ENCODE measurements at regions not wholly inside any gene's neighbourhood (a gene's known extent, or its start where the extent isn't known, plus 50 kb on each side); places are given as distances from the start of the nearest gene placed in this dataset.
A peak's percentile ranks its signal among the peaks of the same experiment; 100 is the strongest.

GRCh38 chr16:85514295-85514597 is 98.9 kb upstream of the GSE1 start (continued):
- TF ChIP-seq, protein P1, sequence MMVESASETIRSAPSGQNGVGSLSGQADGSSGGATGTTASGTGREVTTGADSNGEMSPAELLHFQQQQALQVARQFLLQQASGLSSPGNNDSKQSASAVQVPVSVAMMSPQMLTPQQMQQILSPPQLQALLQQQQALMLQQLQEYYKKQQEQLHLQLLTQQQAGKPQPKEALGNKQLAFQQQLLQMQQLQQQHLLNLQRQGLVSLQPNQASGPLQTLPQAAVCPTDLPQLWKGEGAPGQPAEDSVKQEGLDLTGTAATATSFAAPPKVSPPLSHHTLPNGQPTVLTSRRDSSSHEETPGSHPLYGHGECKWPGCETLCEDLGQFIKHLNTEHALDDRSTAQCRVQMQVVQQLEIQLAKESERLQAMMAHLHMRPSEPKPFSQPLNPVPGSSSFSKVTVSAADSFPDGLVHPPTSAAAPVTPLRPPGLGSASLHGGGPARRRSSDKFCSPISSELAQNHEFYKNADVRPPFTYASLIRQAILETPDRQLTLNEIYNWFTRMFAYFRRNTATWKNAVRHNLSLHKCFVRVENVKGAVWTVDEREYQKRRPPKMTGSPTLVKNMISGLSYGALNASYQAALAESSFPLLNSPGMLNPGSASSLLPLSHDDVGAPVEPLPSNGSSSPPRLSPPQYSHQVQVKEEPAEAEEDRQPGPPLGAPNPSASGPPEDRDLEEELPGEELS (CRISPR knock-in tag; IDR thresholded peaks at IDR 0.05), result no peak

DNA sequence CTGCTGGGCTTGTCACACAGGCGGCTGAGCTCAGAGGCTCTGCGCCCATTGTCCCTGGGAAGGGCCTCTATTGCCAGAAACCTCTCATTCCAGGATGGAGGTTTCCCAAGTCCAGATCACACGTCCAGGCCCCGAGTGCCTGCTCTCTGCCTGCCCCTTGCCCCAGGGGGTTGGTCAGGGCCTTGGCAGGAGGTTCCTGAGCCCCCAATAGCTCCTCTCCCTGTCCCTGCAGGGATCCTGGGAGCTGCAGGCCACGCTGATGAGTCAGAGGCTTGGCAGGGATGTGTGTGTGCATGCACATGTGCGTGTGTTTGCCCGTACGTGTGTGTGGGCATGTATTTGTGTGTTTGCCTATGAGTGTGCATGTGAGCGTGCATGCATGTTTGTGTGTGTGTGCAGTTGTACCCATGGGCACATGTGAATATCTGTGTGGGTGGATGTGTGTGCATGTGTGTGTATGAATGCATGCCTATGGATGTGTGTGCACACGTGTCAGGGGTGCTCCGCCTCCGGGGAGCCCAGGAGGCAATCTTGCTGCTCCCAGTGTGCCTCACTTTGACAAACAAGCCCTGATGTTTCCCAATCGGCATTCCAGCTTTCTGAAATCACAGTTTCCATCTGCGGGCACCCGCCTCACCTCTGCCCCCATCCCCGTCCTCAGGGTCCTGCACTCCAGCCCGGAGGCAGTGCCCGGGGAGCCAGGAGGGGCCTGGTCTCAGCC is 98.4 kb upstream of the GSE1 start:
- CTCF ChIA-PET (ENCODE audit: low intra/inter-chr PET ratio, low total read pairs), result interaction anchor here (1.5 kb wide), 1 partner anchor 23 kb away, joined by 5 read pairs; no protein-coding TSS in a partner anchor
- intact Hi-C loops (cut with micrococcal nuclease; ENCODE audit: unreplicated experiment), result loop anchor here (1.0 kb wide), 1 partner anchor 43 kb away; no protein-coding TSS in a partner anchor
- TF ChIP-seq ZNF136 (CRISPR knock-in tag; IDR thresholded peaks at IDR 0.05; ENCODE audit: low read depth) (0 out of 2 replicates have a peak, but pooled peaks have one; percentile 45), ELF3 (CRISPR knock-in tag; IDR thresholded peaks at IDR 0.05) (peak; percentile 74), ZBTB3 (CRISPR knock-in tag; IDR thresholded peaks at IDR 0.05; ENCODE audit: borderline replicate concordance, low read depth) (peak; percentile 93), SRSF9 (IDR thresholded peaks at IDR 0.05; ENCODE audit: borderline replicate concordance, insufficient read depth, low read depth, low read length, poor library complexity, severe bottlenecking) (no peak), IRX3 (CRISPR knock-in tag; IDR thresholded peaks at IDR 0.05; ENCODE audit: borderline replicate concordance, low read depth) (no peak), ZNF510 (CRISPR knock-in tag; IDR thresholded peaks at IDR 0.05; ENCODE audit: low read depth) (peak; percentile 98), ZNF552 (CRISPR knock-in tag; IDR thresholded peaks at IDR 0.05; ENCODE audit: borderline replicate concordance) (peak; percentile 93), SSRP1 (CRISPR knock-in tag; IDR thresholded peaks at IDR 0.05) (peak; percentile 89; the same call in 1 of the 2 replicates), MTA1 (CRISPR knock-in tag; IDR thresholded peaks at IDR 0.05; ENCODE audit: borderline replicate concordance) (peak; percentile 99), ZNF329 (CRISPR knock-in tag; IDR thresholded peaks at IDR 0.05; ENCODE audit: low read depth) (0 out of 2 replicates have a peak, but pooled peaks have one; percentile 23), CEBPG (CRISPR knock-in tag; IDR thresholded peaks at IDR 0.05) (peak; percentile 98), ZNF616 (CRISPR knock-in tag; IDR thresholded peaks at IDR 0.05; ENCODE audit: low read depth) (no peak; the same call in 1 of the 2 replicates), CAMTA2 (CRISPR knock-in tag; IDR thresholded peaks at IDR 0.05; ENCODE audit: borderline replicate concordance) (no peak), ZNF232 (CRISPR knock-in tag; IDR thresholded peaks at IDR 0.05; ENCODE audit: borderline replicate concordance) (peak; percentile 98), ZNF703 (CRISPR knock-in tag; IDR thresholded peaks at IDR 0.05; ENCODE audit: borderline replicate concordance) (peak; percentile 57), CHD4 (IDR thresholded peaks at IDR 0.05; ENCODE audit: borderline replicate concordance, low read length) (peak; percentile 87)
- TF ChIP-seq, protein P2, sequence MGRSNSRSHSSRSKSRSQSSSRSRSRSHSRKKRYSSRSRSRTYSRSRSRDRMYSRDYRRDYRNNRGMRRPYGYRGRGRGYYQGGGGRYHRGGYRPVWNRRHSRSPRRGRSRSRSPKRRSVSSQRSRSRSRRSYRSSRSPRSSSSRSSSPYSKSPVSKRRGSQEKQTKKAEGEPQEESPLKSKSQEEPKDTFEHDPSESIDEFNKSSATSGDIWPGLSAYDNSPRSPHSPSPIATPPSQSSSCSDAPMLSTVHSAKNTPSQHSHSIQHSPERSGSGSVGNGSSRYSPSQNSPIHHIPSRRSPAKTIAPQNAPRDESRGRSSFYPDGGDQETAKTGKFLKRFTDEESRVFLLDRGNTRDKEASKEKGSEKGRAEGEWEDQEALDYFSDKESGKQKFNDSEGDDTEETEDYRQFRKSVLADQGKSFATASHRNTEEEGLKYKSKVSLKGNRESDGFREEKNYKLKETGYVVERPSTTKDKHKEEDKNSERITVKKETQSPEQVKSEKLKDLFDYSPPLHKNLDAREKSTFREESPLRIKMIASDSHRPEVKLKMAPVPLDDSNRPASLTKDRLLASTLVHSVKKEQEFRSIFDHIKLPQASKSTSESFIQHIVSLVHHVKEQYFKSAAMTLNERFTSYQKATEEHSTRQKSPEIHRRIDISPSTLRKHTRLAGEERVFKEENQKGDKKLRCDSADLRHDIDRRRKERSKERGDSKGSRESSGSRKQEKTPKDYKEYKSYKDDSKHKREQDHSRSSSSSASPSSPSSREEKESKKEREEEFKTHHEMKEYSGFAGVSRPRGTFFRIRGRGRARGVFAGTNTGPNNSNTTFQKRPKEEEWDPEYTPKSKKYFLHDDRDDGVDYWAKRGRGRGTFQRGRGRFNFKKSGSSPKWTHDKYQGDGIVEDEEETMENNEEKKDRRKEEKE (IDR thresholded peaks at IDR 0.05), result no peak

More for the DNA sequence above, 98.4 kb upstream of the GSE1 start:
- Histone ChIP-seq H3K4me2 (ENCODE audit: low read depth, low read length) (peak overlapping the region; percentile 98), H3K27ac (ENCODE audit: extremely low read length, insufficient read depth, low read length) (peak overlapping the region; percentile 91), H3K79me2 (ENCODE audit: insufficient read depth, low read length) (no peaks in the 10 kb centered on the region), H3K27me3 (ENCODE audit: control insufficient read depth in 1 of 2, insufficient read depth in 2 of 2, low read length in 2 of 2) (no peaks in the 10 kb centered on the region), H3K9me3 (ENCODE audit: low read length) (no peaks in the 10 kb centered on the region), H4K20me1 (ENCODE audit: insufficient read depth, low read length) (no peaks in the 10 kb centered on the region), H3K4me1 (ENCODE audit: insufficient read depth, low read length) (peaks cover 45% of the 10 kb centered on the region), H3K4me3 (replicated peaks in 1 of 3; ENCODE audit: insufficient read depth in 1 of 3, low read depth in 2 of 3, low read length in 3 of 3) (peak overlapping the region; percentile 55 to 73 (median 61); a peak in 5 of 6 replicates), H3K9ac (ENCODE audit: insufficient read depth, low read depth, low read length) (peak overlapping the region; percentile 92), H3K36me3 (replicated peaks in 1 of 2; ENCODE audit: control insufficient read depth in 1 of 2, insufficient read depth in 2 of 2, low read length in 2 of 2) (no peaks in the 10 kb centered on the region), H2AFZ (ENCODE audit: low read length) (no peak overlapping the region)
- FAIRE-seq (peak; percentile 100), ATAC-seq (peak; percentile 79), DNase-seq (ENCODE audit: low spot score) (peak; percentile 99)
- in situ Hi-C loops (cut with HindIII; ENCODE audit: extremely low pct_ligation_motif_present, low pct_unique_long_range_greater_than_20kb), result loop anchor here (5.0 kb wide), 1 partner anchor 38 kb away; no protein-coding TSS in a partner anchor
- no TSS peak for BruUV-seq (replicated peaks)
- POLR2A ChIA-PET, result interaction anchor here (0.8 to 4.0 kb wide), 21 partner anchors 10 to 377 kb away, joined by 3 to 235 read pairs (median 11); partner anchors contain the start of gene GSE1
- whole genome bisulfite sequencing (ENCODE audit: low lambda C conversion rate), result 8% methylated on average over 9 of the region's 18 CpGs
